IMR-90 (cell line): ENCODE measurements at regions not wholly inside any gene's neighbourhood (a gene's known extent, or its start where the extent isn't known, plus 50 kb on each side); places are given as distances from the start of the nearest gene placed in this dataset.

Experiments
- ATAC-seq: fragments of 200-7000 bp; cut with Tn5 transposase; 2 replicates; pipeline ENCODE4 v1.9.1; 2020; ENCODE audit warnings: low read depth, mild to moderate bottlenecking, moderate library complexity
- BruUV-seq: library from RNA; stranded (reverse); fragments of 400-500 nt; replicated peaks from 2 replicates; lab custom pipeline; 2021; lab: Mats Ljungman, UMichigan
- CTCF ChIA-PET: fragments of 300-600 bp; formaldehyde crosslinking; extraction: SDS; loops from one replicate; lab custom pipeline; 2021; ENCODE audit warnings: antibody characterized with exemption; lab: Yijun Ruan, JAX
- POLR2A ChIA-PET: fragments of 300-600 bp; sonication (Branson Sonifier 250); formaldehyde crosslinking; loops from one replicate; lab custom pipeline; 2022; ENCODE audit warnings: antibody characterized with exemption; ENCODE audit not compliant: unreplicated experiment; lab: Charles Lee
- DNase-seq: peaks from one replicate; pipeline ENCODE4 v3.0.0; 2013
- H2AFZ ChIP-seq: replicated peaks from 2 replicates; pipeline ENCODE3; 2013; ENCODE audit warnings: low read length, mild to moderate bottlenecking; ENCODE audit not compliant: poor library complexity
- H2AK5ac ChIP-seq: 2 replicates; pipeline ENCODE4 v1.6.1; 2013; ENCODE audit warnings: low read depth, low read length, inconsistent platforms
- H2AK9ac ChIP-seq: replicated peaks from 2 replicates; pipeline ENCODE3; 2013; ENCODE audit warnings: mild to moderate bottlenecking, low read depth, low read length, moderate library complexity; ENCODE audit not compliant: poor library complexity
- H2BK120ac ChIP-seq: 2 replicates; pipeline ENCODE4 v1.6.1; 2013; ENCODE audit warnings: low read depth, low read length, inconsistent platforms
- H2BK15ac ChIP-seq: 3 replicates; pipeline ENCODE4 v1.6.1; 2013; ENCODE audit warnings: low read depth, low read length, inconsistent platforms
- H2BK20ac ChIP-seq: 2 replicates; pipeline ENCODE4 v1.6.1; 2013; ENCODE audit warnings: low read depth, mild to moderate bottlenecking, inconsistent platforms, low read length, moderate library complexity
- H2BK5ac ChIP-seq: 2 replicates; pipeline ENCODE4 v1.6.1; 2013; ENCODE audit warnings: mild to moderate bottlenecking, low read depth, low read length, inconsistent platforms; ENCODE audit not compliant: poor library complexity, severe bottlenecking
- H3K14ac ChIP-seq: replicated peaks from 2 replicates; pipeline ENCODE4 v1.6.1; 2013; ENCODE audit warnings: low read depth, low read length, inconsistent platforms
- H3K18ac ChIP-seq: 2 replicates; pipeline ENCODE4 v1.6.1; 2013; ENCODE audit warnings: low read depth, low read length, control low read depth
- H3K23ac ChIP-seq: 2 replicates; pipeline ENCODE4 v1.6.1; 2013; ENCODE audit warnings: low read depth, low read length, inconsistent platforms
- H3K27ac ChIP-seq: 2 replicates; pipeline ENCODE4 v1.5.1; 2013; ENCODE audit warnings: mild to moderate bottlenecking, control low read depth, low read length; ENCODE audit not compliant: insufficient read depth
- H3K27me3 ChIP-seq: 2 replicates; pipeline ENCODE4 v1.6.1; 2013; ENCODE audit warnings: low read length; ENCODE audit not compliant: control insufficient read depth, insufficient read depth
- H3K36me3 ChIP-seq: 2 replicates; pipeline ENCODE4 v1.6.1; 2013; ENCODE audit warnings: low read length, mixed read lengths; ENCODE audit not compliant: control insufficient read depth, insufficient read depth
- H3K4ac ChIP-seq: 2 replicates; pipeline ENCODE4 v1.6.1; 2013; ENCODE audit warnings: low read depth, low read length, inconsistent platforms
- H3K4me1 ChIP-seq: 2 replicates; pipeline ENCODE4 v1.6.1; 2013; ENCODE audit warnings: low read length, mixed read lengths; ENCODE audit not compliant: control insufficient read depth, insufficient read depth
- H3K4me2 ChIP-seq: 2 replicates; pipeline ENCODE4 v1.6.1; 2013; ENCODE audit warnings: low read depth, mild to moderate bottlenecking, control low read depth, low read length, moderate library complexity
- H3K4me3 ChIP-seq: 2 replicates; pipeline ENCODE4 v1.5.1; 2013; ENCODE audit warnings: low read depth, mild to moderate bottlenecking, control low read depth, low read length, moderate library complexity; ENCODE audit not compliant: insufficient read depth
- H3K56ac ChIP-seq: 2 replicates; pipeline ENCODE4 v1.6.1; 2013; ENCODE audit warnings: low read length, inconsistent platforms; ENCODE audit not compliant: insufficient read depth; ENCODE audit errors: extremely low read depth
- H3K79me1 ChIP-seq, 2 experiments: 2 replicates each; pipeline ENCODE4 v1.6.1; 2013; ENCODE audit warnings: low read length in 2 of 2, inconsistent platforms in 1 of 2, low read depth in 1 of 2
- H3K9ac ChIP-seq: 2 replicates; pipeline ENCODE4 v1.6.1; 2013; ENCODE audit warnings: low read depth, low read length, control low read depth
- H3K9me1 ChIP-seq: 2 replicates; pipeline ENCODE4 v1.6.1; 2013; ENCODE audit warnings: low read length, inconsistent platforms; ENCODE audit not compliant: insufficient read depth
- H3K9me3 ChIP-seq: 2 replicates; pipeline ENCODE4 v1.6.1; 2013; ENCODE audit warnings: low read length; ENCODE audit not compliant: control insufficient read depth, insufficient read depth
- H4K20me1 ChIP-seq: 2 replicates; pipeline ENCODE4 v1.6.1; 2013; ENCODE audit warnings: low read length, inconsistent platforms; ENCODE audit not compliant: insufficient read depth
- H4K5ac ChIP-seq: 2 replicates; pipeline ENCODE4 v1.6.1; 2013; ENCODE audit warnings: mild to moderate bottlenecking, low read depth, low read length, control low read depth
- H4K8ac ChIP-seq, 2 experiments: 2 replicates each; pipeline ENCODE4 v1.6.1; 2013; ENCODE audit warnings: low read depth in 2 of 2, low read length in 2 of 2, control low read depth in 1 of 2, inconsistent platforms in 1 of 2
- H4K91ac ChIP-seq: 2 replicates; pipeline ENCODE4 v1.6.1; 2013; ENCODE audit warnings: low read depth, low read length, inconsistent platforms; ENCODE audit not compliant: insufficient read depth
- CHD1 ChIP-seq: IDR thresholded peaks from 2 replicates; pipeline ENCODE4 v1.6.1; 2012; ENCODE audit warnings: low read depth, low read length, improper control_type of control experiment
- CTCF ChIP-seq: conservative IDR thresholded peaks from 2 replicates; pipeline ENCODE4 v1.5.1; 2012; ENCODE audit warnings: mild to moderate bottlenecking, low read depth, low read length, improper control_type of control experiment
- FOS ChIP-seq: fragments of 150-350 bp; IDR thresholded peaks from 2 replicates; pipeline ENCODE4 v1.6.1; 2016; ENCODE audit warnings: low read depth, low read length
- MAZ ChIP-seq: IDR thresholded peaks from 2 replicates; pipeline ENCODE4 v1.6.1; 2012; ENCODE audit warnings: low read depth, mild to moderate bottlenecking, low read length, improper control_type of control experiment, moderate library complexity, borderline replicate concordance
- MXI1 ChIP-seq: IDR thresholded peaks from 2 replicates; pipeline ENCODE4 v1.6.1; 2012; ENCODE audit warnings: low read depth, mild to moderate bottlenecking, low read length, moderate library complexity, borderline replicate concordance
- NFE2L2 ChIP-seq: fragments of 150-350 bp; IDR thresholded peaks from 2 replicates; pipeline ENCODE4 v1.6.1; 2016; ENCODE audit warnings: low read depth, mild to moderate bottlenecking, low read length
- RAD21 ChIP-seq: IDR thresholded peaks from 2 replicates; pipeline ENCODE4 v1.6.1; 2012; ENCODE audit warnings: low read length, improper control_type of control experiment
- SMC3 ChIP-seq: fragments of 150-350 bp; IDR thresholded peaks from 2 replicates; pipeline ENCODE4 v1.6.1; 2016; ENCODE audit warnings: low read depth, mild to moderate bottlenecking, antibody characterized with exemption, low read length, moderate library complexity
- WGBS, 2 experiments: methylation state at CpG; one replicate each; pipeline versions ENCODE4 v1.1.5 to v1.1.7; 2013; ENCODE audit warnings: missing lambda C conversion rate in 2 of 2; ENCODE audit not compliant: insufficient read length in 1 of 2; ENCODE audit errors: extremely low coverage in 2 of 2; 5-methylcytosine and 5-hydroxymethylcytosine counted together
- dilution Hi-C: fragments of 300-500 bp; cut with HindIII; formaldehyde crosslinking; loops from one replicate; pipeline ENCODE4 v1.14.3; 2018; ENCODE audit warnings: low sequenced_read_pairs; ENCODE audit not compliant: unreplicated experiment
- in situ Hi-C: fragments of 300-500 bp; cut with MboI; formaldehyde crosslinking; loops from 3 replicates; pipeline ENCODE4 v1.14.3; 2019; ENCODE audit warnings: low sequenced_read_pairs, inconsistent platforms, mixed read lengths
- intact Hi-C: fragments of 100-400 bp; cut with micrococcal nuclease; formaldehyde crosslinking; loops from 2 replicates; pipeline ENCODE4 v1.10.0; 2022

- no TSS peak for BruUV-seq
- in situ Hi-C loops = no loop called here
- no peaks in the 10 kb centered on the region for H3K4me1 ChIP-seq
- H2BK5ac ChIP-seq = no peak overlapping the region
- no peak overlapping the region for H4K5ac ChIP-seq
- H4K8ac ChIP-seq = no peak overlapping the region
- H2BK15ac ChIP-seq = no peak overlapping the region
- no peak overlapping the region for H3K14ac ChIP-seq
- DNase-seq (no peak), ATAC-seq (no peak)
- no peaks in the 10 kb centered on the region for H4K20me1 ChIP-seq
- no peaks in the 10 kb centered on the region for H3K27me3 ChIP-seq
- no peak overlapping the region for H3K4me2 ChIP-seq
- no peak overlapping the region for H2BK20ac ChIP-seq
- WGBS, 2 experiments = no CpG with 5 or more reads among the region's 1 CpG
- no peak overlapping the region for H3K4me3 ChIP-seq
- no peaks in the 10 kb centered on the region for H3K79me1 ChIP-seq
- H3K36me3 ChIP-seq = no peaks in the 10 kb centered on the region
- no peak overlapping the region for H3K23ac ChIP-seq
- TF ChIP-seq RAD21 (no peak), CTCF (no peak), SMC3 (no peak), MXI1 (no peak), CHD1 (no peak), FOS (no peak), NFE2L2 (no peak), MAZ (no peak)
- intact Hi-C loops = no loop called here
- H3K9ac ChIP-seq = no peak overlapping the region
- H2AK9ac ChIP-seq = no peak overlapping the region
- no peak overlapping the region for H3K4ac ChIP-seq
- no peak overlapping the region for H4K91ac ChIP-seq
- H2AFZ ChIP-seq = no peak overlapping the region
- H3K27ac ChIP-seq = no peak overlapping the region
- no peaks in the 10 kb centered on the region for H3K9me1 ChIP-seq
- H2AK5ac ChIP-seq = no peak overlapping the region
- H3K56ac ChIP-seq = no peak overlapping the region
- ChIA-PET POLR2A (no interaction called here), CTCF (no interaction called here)
- dilution Hi-C loops = no loop called here
- no peak overlapping the region for H3K18ac ChIP-seq
- H3K9me3 ChIP-seq = no peaks in the 10 kb centered on the region
- H2BK120ac ChIP-seq = no peak overlapping the region
Observed at GRCh38 chr11:28420099-28420498, 311.9 kb downstream of the METTL15 start.
